ENCODE measurements at regions not wholly inside any gene's neighbourhood (a gene's known extent, or its start where the extent isn't known, plus 50 kb on each side); places are given as distances from the start of the nearest gene placed in this dataset.
"Not testable (repeated sequence)": the region's sequence is repeated elsewhere in the genome, so short reads cannot be mapped to it uniquely, and the experiment has no call there.

DNA sequence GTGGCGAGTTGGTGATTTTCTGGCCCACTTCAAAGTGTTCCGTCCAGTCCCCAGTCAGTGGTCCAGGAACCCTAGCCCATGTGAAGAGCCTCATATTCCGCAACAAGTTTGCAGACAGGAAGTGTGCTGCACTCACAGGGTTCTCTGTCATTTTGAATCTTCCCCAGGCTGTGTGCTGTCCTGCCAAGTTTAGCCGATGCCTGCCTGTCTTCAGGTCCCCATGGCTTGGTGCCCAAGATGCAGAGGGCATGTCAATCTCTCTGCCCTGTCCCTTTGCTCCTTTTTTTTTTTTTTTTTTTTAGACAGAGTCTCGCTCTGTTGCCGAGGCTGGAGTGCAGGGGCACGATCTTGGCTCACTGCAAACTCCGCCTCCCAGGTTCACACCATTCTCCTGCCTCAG lies 69.9 kb upstream of the ATXN1 start:
- no peak for DNase-seq

DNA sequence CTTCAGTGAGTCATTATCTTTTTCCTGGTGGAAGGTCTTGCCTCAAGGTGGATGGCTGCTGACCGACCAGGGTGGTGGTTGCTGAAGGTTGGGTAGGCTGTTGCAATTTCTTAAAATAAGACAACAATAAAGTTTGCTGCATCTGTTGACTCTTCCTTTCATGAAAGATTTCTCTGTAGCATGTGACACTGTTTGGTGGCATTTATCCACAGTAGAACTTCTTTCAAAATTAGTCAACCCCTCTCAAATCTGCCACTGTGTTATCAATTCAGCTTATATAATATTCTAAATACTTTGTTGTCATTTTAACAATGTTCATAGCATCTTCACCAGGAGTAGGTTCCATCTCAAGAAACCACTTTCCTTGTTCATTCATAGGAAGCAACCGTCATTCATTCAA lies 66.8 kb upstream of the ATXN1 start:
- DNase-seq = no peak

- no peak for DNase-seq
Measured at GRCh38 chr6:16827627-16828026, 66.4 kb upstream of the ATXN1 start.

DNA sequence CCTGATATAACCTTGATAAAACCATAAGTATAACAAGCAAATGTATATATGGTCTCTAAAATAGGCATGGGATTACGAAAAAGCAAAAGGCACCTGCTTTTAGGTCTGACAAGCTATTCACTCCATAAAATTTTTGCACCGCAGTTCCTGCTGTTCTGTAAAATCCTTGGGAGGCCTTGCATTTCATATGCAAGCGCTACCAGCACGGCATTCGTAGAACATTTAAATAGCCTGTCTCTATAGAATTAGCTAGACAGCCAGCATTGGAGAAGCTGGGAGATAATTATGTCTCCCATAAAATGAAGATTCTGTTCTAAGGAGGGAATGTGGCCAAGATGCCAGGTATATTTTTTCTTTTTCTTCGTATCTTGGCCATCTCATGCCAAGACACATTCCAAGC lies 64.5 kb upstream of the ATXN1 start:
- DNase-seq = no peak

GRCh38 chr6:16824845-16825685 lies 63.8 kb upstream of the ATXN1 start:
- DNase-seq = no peak

GRCh38 chr6:16823718-16824352 lies 62.6 kb upstream of the ATXN1 start:
- DNase-seq = no peak

DNA sequence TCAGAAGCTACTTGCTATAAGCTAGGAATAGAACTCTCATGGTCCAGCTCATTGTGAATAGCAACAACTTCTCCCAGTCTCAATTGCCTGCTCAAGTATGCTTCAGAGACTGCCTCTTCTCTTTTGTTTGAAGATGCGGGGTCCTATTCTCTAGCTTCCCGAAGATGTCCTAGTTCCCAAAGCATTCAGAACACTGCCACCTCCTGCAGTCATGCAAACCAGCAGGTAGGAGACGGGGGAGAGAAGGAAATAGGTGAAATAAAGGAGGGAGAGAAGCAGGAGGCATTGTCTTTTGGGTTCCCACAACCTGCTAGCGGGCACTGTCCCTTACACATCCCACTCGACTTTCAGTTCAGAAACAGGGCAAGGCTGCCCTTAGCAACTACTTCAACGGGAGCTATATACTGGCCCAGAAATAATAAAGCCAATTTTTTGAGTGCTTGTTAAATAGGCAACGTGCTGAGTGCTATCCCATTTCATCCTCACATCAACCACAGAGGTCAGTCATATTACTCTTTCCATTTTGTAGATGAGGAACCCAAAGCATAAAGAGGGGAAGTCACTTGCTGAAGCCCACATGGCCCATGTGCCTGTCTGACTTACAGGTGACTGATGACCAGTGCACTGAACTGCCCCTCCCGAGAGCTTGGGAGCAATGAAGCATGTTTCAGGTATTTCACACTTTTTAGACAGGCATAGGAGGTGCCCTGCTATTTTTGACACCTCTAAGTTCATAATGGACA lies 61.9 kb upstream of the ATXN1 start:
- DNase-seq = no peak

- DNase-seq = no peak
Measured at GRCh38 chr6:16822529-16822928, 61.3 kb upstream of the ATXN1 start.

DNA sequence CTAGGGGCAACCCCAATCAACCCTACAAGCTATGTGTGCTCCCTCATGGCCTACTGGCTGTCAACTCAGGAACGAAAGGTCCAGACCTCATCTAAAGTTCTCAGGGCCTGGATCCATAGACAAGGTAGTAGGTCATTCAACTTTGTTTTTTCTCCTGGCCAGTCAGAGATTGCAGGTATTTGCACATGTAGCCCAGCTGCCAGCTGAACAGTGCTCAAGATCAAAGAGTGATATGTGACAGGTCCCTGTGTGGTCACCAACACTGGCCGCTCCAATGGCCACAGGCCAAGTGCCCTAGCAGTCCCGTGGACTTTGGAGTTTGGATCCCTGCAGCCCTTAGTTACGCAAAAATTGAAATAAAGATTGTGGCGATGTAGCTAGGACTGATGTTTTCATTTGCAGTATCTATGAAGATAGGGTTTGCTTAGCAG lies 60.6 kb upstream of the ATXN1 start:
- DNase-seq = no peak

GRCh38 chr6:16820262-16820661 lies 59.0 kb upstream of the ATXN1 start:
- DNase-seq = not testable (repeated sequence)

GRCh38 chr6:16819752-16820151 lies 58.5 kb upstream of the ATXN1 start:
- peak in 1 of 56 donors; percentile 21 for DNase-seq

- DNase-seq = no peak
Measured at GRCh38 chr6:16818992-16819626, 57.8 kb upstream of the ATXN1 start.

DNA sequence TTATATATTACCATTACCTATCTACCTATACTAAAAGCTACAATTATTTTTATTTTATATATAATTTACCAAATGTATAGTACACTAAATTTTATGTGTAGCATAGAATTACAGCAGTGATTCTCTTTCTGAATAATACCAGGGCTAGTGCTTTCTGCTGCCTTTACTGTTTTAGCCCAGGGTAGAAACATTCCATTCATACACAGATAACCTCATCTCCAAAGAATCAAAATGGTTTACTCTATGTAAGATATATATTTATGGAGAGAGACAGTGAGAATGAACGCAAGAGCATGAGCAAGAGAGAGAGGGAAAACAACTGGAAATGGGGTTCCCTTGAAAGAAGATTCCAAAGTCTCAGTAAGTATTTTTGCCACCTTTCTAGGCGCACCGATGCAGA lies 56.3 kb upstream of the ATXN1 start:
- DNase-seq = no peak

GRCh38 chr6:16816891-16817290 lies 55.6 kb upstream of the ATXN1 start:
- DNase-seq = no peak

DNA sequence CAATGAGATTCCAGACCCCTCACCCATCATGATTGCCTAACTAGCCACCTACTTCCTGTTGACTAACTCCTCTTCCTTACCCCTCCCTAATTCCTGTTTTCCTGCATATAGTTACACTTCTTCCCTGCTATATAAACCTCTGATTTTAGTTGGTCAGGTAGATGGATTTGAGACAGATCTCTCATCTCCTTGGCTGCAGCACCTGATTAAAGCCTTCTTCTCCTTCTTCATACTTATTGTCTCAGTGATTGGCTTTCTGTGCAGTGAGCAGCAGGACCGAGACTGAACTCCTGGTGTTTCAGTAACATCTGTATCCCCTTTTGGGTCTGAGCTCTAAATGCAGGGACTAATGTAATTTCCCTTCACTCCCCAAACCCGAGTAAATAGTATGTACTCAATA lies 51.7 kb upstream of the ATXN1 start:
- no peak for DNase-seq

- DNase-seq = no peak
Measured at GRCh38 chr6:16811277-16811979, 50.2 kb upstream of the ATXN1 start.

Measured in nucleus accumbens (tissue), 56 donors.